ENCODE measurements at regions not wholly inside any gene's neighbourhood (a gene's known extent, or its start where the extent isn't known, plus 50 kb on each side); places are given as distances from the start of the nearest gene placed in this dataset.

GRCh38 chr12:75666126-75666938 lies 154.9 kb upstream of the KRR1 start (continued):
- no peak for TF ChIP-seq ZHX1 (CRISPR knock-in tag; IDR thresholded peaks at IDR 0.05; ENCODE audit: low read depth)
- no peak for TF ChIP-seq HOXA9 (CRISPR knock-in tag; IDR thresholded peaks at IDR 0.05; ENCODE audit: borderline replicate concordance)
- TF ChIP-seq ZNF292 (CRISPR knock-in tag; IDR thresholded peaks at IDR 0.05; ENCODE audit: borderline replicate concordance, low read depth): peak; percentile 28; the same call in 1 of the 2 replicates
- no peak for TF ChIP-seq NFATC3 (CRISPR knock-in tag; IDR thresholded peaks at IDR 0.05)
- no peak for TF ChIP-seq ARHGAP35 (CRISPR knock-in tag; IDR thresholded peaks at IDR 0.05; ENCODE audit: borderline replicate concordance)
- TF ChIP-seq THRA (CRISPR knock-in tag; IDR thresholded peaks at IDR 0.05; ENCODE audit: borderline replicate concordance): peak; percentile 86; the same call in 1 of the 2 replicates
- no peak for TF ChIP-seq HBP1 (CRISPR knock-in tag; IDR thresholded peaks at IDR 0.05; ENCODE audit: low read depth)
- TF ChIP-seq NCOR1 (IDR thresholded peaks at IDR 0.05; ENCODE audit: borderline replicate concordance, low read length): peak; percentile 99
- TF ChIP-seq UBTF (CRISPR knock-in tag; IDR thresholded peaks at IDR 0.05): no peak
- TF ChIP-seq POLR2AphosphoS2 (IDR thresholded peaks at IDR 0.05; ENCODE audit: low read depth, low read length): no peak
- TF ChIP-seq MXD1 (CRISPR knock-in tag; IDR thresholded peaks at IDR 0.05): no peak
- no peak for TF ChIP-seq RFXANK (CRISPR knock-in tag; IDR thresholded peaks at IDR 0.05)
- TF ChIP-seq ZNF883 (CRISPR knock-in tag; IDR thresholded peaks at IDR 0.05; ENCODE audit: not compliant biosample characterization): no peak
- TF ChIP-seq FOXM1 (CRISPR knock-in tag; IDR thresholded peaks at IDR 0.05): no peak
- TF ChIP-seq ZNF629 (CRISPR knock-in tag; conservative IDR thresholded peaks at IDR 0.05): no peak
- no peak for TF ChIP-seq ZNF703 (CRISPR knock-in tag; IDR thresholded peaks at IDR 0.05; ENCODE audit: borderline replicate concordance)
- TF ChIP-seq ZNF776 (CRISPR knock-in tag; IDR thresholded peaks at IDR 0.05): no peak
